Tongue (tissue), 1 donor: ENCODE measurements at regions not wholly inside any gene's neighbourhood (a gene's known extent, or its start where the extent isn't known, plus 50 kb on each side); places are given as distances from the start of the nearest gene placed in this dataset.
A peak's percentile ranks its signal among the peaks of the same experiment; 100 is the strongest.
"Not testable (repeated sequence)": the region's sequence is repeated elsewhere in the genome, so short reads cannot be mapped to it uniquely, and the experiment has no call there.

Experiments used
- DNase-seq: peaks from one replicate; pipeline ENCODE4 v3.0.0-alpha.2; 2015

GRCh38 chr13:26888632-26889031, 128.0 kb upstream of the GPR12 start:
- peak; percentile 7 for DNase-seq

- no peak for DNase-seq
Observed at GRCh38 chr13:26887594-26887993, 127.0 kb upstream of the GPR12 start.

GRCh38 chr13:26883613-26884257, 123.1 kb upstream of the GPR12 start:
- no peak for DNase-seq

- DNase-seq = no peak
Observed at GRCh38 chr13:26882731-26883130, 122.1 kb upstream of the GPR12 start.

DNA sequence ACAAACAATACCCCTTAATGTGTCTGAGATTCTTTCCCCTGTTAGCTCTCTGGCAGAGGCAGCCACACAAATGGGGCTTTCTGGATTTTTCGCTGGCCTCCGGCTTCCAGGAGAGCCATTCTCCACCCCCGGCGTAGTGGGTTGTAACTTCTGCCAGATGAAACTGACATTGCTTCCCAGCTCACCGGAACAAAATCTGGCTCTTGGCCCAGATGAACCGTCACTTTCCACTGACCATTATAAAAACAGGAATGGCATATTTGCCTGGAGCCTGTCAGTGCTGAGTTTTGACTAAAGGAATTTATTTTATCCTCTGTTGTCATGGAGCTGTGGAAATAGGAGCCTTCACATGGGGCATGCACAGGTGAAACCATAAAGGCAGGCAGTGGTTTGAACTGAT, 120.6 kb upstream of the GPR12 start:
- peak; percentile 46 for DNase-seq

- peak; percentile 2 for DNase-seq
Observed at GRCh38 chr13:26880735-26881134, 120.1 kb upstream of the GPR12 start.

DNA sequence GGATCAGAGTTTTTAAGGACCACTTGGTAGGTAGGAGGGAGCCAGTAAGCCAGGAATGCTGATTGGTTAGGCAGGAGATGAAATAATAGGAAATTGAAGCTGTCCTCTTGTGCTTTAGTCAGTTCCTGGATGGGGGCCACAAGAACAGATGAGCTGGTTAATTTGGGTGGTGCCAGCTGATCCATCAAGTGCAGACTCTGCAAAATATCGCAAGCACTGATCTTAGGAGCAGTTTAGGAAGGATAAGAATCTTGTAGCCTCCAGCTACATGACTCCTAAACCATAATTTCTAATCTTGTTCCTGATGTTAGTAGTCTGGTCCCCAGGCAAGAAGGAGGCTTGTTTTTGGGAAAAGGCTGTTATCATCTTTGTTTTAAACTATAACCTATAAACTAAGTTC, 117.9 kb upstream of the GPR12 start:
- DNase-seq = no peak

DNA sequence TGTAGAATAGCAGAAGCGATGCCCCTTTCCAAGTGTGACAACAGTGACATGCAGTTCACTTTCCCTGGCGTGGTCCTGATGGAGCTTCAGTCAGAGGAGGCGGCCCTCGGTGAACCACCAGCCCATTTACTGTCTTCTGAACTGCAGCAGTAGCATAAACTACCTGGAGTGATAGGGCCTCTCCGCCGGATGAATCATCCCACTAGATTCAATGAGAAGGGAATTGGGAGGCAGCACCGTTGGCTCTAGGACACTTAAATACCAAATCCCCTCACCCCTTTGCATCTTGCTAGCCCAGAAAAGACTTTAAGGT, 112.8 kb upstream of the GPR12 start:
- no peak for DNase-seq

DNA sequence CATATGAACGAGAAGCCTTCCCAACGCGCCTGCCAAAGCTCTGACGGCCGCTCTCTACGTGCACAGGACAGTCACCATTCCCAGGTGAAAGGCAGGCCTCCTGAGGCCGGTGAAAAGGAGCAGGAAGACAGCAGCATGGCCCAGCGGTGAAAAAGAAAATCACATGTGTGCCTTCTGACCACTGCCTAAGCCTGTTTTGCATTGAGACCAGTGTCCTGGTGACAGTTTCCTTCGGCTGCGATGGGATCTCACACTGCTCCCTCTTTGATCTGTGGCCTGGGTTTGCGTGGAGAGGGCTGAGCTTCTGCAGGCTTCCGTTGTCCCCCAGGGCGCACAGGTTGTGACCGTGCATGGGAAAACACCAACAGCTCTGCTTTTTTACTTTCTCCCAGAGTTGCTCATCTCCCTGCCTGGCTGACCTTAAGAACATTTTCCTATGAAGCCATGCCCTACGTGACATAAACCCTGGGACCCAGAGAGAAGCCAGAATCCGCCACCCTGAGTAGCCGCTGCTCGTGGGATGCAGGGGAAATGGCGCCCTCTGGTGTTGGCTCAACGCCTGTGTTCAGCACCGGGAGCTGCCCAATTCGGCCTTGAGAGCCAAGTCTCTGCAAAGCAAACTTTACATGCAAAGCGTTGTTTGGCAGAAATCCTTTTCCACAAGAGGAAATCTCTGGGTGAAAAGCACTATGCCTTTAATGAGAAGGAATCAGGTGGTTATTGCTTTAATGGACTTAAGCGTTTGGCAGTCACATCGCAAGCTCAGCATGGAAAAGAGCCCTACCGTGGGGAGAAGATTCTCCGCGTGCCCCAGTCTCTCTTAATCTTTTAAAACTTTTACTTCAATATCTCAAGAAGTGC, 112.2 kb upstream of the GPR12 start:
- peak; percentile 71 for DNase-seq

DNA sequence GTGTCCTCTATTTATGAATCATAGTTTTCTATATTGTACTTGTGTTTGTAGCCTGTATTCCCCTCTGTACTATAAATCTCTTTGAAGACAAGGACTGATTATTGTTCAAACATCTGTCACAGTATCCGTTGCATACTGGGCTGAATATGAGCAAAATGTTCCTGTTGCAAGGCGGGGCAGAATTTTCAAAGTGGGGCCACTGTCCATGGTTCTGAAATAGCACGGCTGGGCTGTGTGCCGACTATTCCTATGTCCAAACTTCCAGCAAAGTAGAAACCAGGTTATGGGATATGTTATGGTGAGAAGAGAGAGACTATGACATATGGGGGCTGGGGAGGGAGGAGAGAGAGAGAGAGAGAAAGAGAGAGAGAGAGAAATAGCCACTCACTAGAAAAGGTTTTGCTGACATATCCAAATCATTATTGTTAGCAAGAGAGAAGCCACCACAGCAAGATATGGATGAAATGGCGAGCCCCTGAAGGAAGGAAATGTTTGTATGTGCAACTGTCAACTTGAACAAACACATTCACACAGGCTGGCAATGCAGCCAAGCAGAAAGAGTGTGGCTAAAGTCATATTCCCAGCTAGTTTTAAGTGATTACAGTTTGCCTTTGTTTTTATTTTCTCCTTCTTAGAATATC, 107.0 kb upstream of the GPR12 start:
- DNase-seq = peak; percentile 81

DNA sequence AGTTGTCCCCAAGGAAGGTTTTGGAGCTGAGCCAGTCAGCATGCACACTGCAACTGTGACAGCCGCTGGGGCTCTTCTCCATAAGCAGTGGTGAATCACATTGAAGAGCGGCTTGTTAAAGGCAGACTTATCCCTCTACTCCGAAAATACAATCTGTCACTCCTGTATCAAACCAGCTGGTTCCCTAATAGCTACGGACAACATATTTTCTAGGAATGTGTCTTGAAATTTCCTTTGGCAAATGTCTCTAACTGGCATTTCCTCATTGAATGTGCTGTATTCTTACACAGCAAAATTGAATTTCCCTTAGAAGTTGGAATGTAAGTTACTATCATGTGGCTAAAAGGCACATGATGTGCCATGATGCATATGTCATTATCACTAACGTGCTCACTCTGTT, 104.0 kb upstream of the GPR12 start:
- DNase-seq = no peak

GRCh38 chr13:26861941-26862340, 101.4 kb upstream of the GPR12 start:
- no peak for DNase-seq

DNA sequence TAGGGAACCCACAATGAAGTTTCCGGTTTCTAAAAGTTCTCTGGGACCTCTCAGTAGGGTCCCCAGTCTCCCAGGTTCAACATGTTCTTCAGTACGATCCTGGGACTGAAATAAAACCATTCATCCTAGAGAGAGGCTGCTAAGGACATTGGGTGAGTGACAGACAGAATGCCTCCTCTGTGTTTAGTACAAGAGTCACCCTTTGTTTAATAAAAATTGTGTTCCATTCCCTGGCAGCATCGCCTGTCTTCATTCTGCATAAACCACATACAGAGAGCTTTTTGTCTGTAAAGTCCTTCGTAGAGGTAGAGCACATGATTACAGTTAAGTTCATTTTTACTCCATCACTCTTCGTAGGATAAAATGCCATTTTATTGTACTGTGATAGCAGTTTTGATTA, 95.3 kb upstream of the GPR12 start:
- no peak for DNase-seq

GRCh38 chr13:26855071-26855470, 94.5 kb upstream of the GPR12 start:
- DNase-seq = no peak

GRCh38 chr13:26853323-26853722, 92.7 kb upstream of the GPR12 start:
- peak; percentile 80 for DNase-seq

GRCh38 chr13:26847281-26847680, 86.7 kb upstream of the GPR12 start:
- DNase-seq = no peak

DNA sequence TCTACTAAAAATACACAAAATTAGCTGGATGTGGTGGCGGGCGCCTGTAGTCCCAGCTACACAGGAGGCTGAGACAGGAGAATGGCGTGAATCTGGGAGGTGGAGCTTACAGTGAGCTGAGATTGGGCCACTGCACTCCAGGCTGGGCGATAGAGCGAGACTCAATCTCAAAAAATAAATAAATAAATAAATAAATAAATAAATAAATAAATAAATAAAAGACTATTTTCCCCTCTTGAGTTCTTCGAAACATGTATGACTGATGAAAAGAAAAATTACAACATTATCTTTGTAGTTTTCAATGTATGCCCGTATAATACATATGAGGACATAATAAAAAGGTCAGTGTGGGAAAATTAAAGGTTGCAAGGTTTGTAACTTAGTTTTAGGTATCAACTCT, 84.5 kb upstream of the GPR12 start:
- not testable (repeated sequence) for DNase-seq

GRCh38 chr13:26839682-26840081, 79.1 kb upstream of the GPR12 start:
- DNase-seq = peak; percentile 20

DNA sequence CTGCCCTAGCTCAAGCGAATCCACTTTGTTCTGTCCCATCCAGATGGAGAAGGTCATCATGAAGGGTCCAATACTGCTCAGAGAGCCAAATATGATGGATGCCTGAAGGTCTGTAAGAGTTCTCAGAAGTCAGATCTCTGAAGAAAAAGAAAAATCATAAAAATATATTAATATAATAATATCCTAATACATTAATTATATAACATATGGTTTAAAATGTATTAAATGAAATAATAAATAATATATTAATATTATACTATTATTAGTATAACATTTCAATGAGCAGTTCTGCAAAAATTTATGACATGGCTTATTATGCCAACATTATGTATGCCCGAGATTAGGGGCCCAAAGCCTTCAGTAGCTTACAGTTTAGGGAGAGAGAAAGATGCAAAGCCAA, 78.2 kb upstream of the GPR12 start:
- DNase-seq = no peak

DNA sequence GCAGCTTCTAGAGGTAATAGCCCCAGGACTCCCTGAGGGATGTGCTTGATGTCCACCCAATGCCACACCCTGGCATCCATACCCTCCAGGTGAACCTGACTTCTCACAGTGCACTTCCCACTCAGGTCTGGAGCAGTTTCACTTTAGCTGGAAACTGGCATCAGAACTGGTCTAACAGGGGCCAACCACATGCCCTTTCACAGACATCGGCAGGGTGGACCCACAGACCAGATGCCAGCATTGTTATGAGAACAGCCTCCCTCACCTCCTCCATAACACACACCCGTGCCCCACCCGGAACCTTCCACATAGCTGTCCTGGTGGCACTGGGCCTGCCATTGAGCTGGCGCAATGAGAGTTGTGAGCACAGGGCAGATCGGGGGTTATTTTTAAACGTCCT, 77.4 kb upstream of the GPR12 start:
- no peak for DNase-seq

DNA sequence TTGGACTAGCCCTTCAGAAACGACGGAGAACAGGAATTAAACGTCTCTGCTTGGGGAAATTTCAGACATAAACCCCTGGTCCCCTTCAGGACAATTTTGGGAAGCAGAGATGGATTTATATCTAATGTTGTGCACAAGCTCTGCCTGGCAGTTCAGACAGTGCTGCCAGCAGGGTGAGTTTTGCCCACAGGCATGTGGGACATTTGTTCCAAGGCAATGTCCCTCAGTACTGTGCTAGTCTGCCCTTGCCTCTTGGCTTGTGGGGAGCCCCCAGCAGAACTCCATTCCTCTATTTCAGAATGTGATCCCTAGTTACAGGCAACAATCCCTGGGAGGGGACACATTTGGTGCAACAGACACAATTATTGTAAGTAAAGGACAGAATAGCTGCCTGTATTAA, 76.5 kb upstream of the GPR12 start:
- no peak for DNase-seq

DNA sequence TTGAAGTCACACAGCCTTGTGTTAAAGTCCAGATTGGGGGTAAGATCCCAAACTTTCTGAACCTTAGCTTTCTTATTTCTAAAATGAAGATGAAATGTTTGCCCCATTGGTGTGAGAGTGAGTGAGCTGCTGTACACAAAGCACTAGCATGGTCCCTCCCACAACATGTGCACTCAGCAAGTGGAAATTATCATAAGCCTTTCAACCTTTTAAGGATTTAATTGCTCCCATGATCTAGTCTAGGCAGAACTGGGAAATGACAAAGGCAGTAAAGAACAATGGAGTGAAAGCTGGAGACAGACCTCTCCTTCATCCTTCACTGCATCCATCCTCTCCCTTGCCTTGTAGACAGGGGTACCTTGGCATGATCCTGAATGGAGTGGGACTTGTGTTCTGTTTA, 76.0 kb upstream of the GPR12 start:
- no peak for DNase-seq

DNA sequence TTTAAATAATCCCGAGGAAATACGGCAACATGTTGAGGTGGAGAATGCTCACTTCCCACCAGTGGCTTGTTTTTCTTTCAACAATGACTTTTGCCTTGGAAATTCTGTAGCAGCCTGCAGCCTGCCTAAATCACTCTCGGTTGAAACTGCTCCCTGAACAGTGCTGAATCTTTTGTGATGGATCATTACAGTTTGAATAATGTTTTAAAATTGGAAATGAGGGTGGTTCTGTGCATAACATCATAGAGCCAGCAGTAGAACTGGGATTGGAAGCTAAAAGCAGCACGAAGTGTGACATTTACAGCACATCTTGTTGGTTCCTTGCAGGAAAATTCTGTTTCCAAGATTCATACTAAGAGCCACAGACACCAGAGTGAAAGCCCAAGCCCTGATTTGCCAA, 74.1 kb upstream of the GPR12 start:
- DNase-seq = no peak
